Right cardiac atrium (tissue), 5 donors: ENCODE measurements at regions not wholly inside any gene's neighbourhood (a gene's known extent, or its start where the extent isn't known, plus 50 kb on each side); places are given as distances from the start of the nearest gene placed in this dataset.

Source experiments
- ATAC-seq, 2 donors: fragments of 200-7000 bp; cut with Tn5 transposase; one replicate each; pipeline versions ENCODE4 v1.8.0 to v1.9.1; 2020; ENCODE audit warnings: moderate library complexity in 2 of 2, mild to moderate bottlenecking in 1 of 2
- DNase-seq, 3 donors: peaks; one replicate each; pipeline ENCODE4 v3.0.0-alpha.2; 2020
- H3K27ac ChIP-seq: one replicate; pipeline ENCODE4 v1.5.1; 2013; ENCODE audit warnings: mild to moderate bottlenecking, low read length, control low read depth, moderate library complexity
- H3K27me3 ChIP-seq: one replicate; pipeline ENCODE4 v1.6.1; 2013; ENCODE audit not compliant: control insufficient read depth, insufficient read depth
- H3K4me1 ChIP-seq: one replicate; pipeline ENCODE4 v1.6.1; 2013; ENCODE audit warnings: low read length; ENCODE audit not compliant: control insufficient read depth, insufficient read depth
- H3K4me3 ChIP-seq: one replicate; pipeline ENCODE4 v1.5.1; 2013; ENCODE audit warnings: low read length, control low read depth
- H3K9me3 ChIP-seq: one replicate; pipeline ENCODE4 v1.6.1; 2013; ENCODE audit warnings: low read length; ENCODE audit not compliant: control insufficient read depth
- WGBS: extraction: QIAGEN DNeasy Blood & Tissue Kit; methylation state at CpG from one replicate; pipeline ENCODE4 v1.1.7; 2013; 5-methylcytosine and 5-hydroxymethylcytosine counted together
- intact Hi-C, 4 donors: fragments of 100-400 bp; cut with DNase I; formaldehyde crosslinking; loops; one replicate each; pipeline versions ENCODE4 v1.11.0 to v1.14.0; 2022 to 2023
- donor health status: healthy with polysubstance abuse.
- donor health status: DM: no; HTN: yes; CAD: no.
- donor health status: DM: no; HTN: no; CAD: no.
- donor health status: DM: no; HTN: yes; CAD: no; lungs with severe emphysema.
- donor health status: DM: yes; HTN: yes; CAD: no.

- Histone ChIP-seq H3K4me1 (no peaks in the 10 kb centered on the region), H3K4me3 (no peak overlapping the region), H3K27me3 (no peaks in the 10 kb centered on the region), H3K27ac (no peak overlapping the region), H3K9me3 (no peaks in the 10 kb centered on the region)
- intact Hi-C loops, result no loop called here
- no peak for DNase-seq
- ATAC-seq, result no peak
- 64% methylated on average over 2 of the region's 2 CpGs for WGBS
These were observed 472.9 kb downstream of the PRELID2 start for GRCh38 chr5:145362266-145362665.

- H3K27me3 ChIP-seq, result no peaks in the 10 kb centered on the region
- ATAC-seq, result no peak
- H3K27ac ChIP-seq, result no peak overlapping the region
- no peaks in the 10 kb centered on the region for H3K9me3 ChIP-seq
- intact Hi-C loops, result no loop called here
- DNase-seq, result no peak
- H3K4me1 ChIP-seq, result no peaks in the 10 kb centered on the region
- H3K4me3 ChIP-seq, result no peak overlapping the region
These were observed 474.2 kb downstream of the PRELID2 start for GRCh38 chr5:145360936-145361335.

DNA sequence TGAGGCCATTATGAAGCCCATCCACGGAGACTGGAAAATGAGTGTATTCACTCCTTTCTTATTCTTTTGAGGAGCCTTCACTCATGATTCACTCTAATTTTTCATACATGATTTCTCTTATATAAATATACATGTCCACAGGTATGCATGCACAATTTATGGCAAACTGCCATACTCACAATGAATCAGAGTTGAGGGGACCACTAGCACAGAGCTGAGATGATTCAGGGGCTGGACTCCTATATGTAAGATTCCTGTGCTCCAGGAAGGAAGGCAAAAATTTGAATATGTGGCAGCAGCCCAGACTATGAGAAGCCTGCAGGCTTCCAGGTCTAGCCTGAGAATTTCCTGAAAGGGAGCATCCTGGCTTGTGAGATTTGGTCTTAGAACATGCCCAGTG, 484.6 kb downstream of the PRELID2 start:
- 88% methylated on average over 1 of the region's 1 CpG for WGBS
- intact Hi-C loops, result no loop called here
- DNase-seq (no peak), ATAC-seq (no peak)
- H3K27me3 ChIP-seq, result no peaks in the 10 kb centered on the region
- no peaks in the 10 kb centered on the region for H3K4me1 ChIP-seq
- H3K27ac ChIP-seq, result no peak overlapping the region
- no peak overlapping the region for H3K4me3 ChIP-seq
- H3K9me3 ChIP-seq, result no peaks in the 10 kb centered on the region

GRCh38 chr5:145347026-145347616, 488.0 kb downstream of the PRELID2 start:
- no peaks in the 10 kb centered on the region for H3K4me1 ChIP-seq
- 54% methylated on average over 4 of the region's 4 CpGs for WGBS
- intact Hi-C loops, result no loop called here
- H3K27ac ChIP-seq, result no peak overlapping the region
- ATAC-seq (peak in 1 of 2 donors; percentile 47), DNase-seq (no peak)
- H3K4me3 ChIP-seq, result no peak overlapping the region
- H3K27me3 ChIP-seq, result no peaks in the 10 kb centered on the region
- H3K9me3 ChIP-seq, result no peaks in the 10 kb centered on the region

DNA sequence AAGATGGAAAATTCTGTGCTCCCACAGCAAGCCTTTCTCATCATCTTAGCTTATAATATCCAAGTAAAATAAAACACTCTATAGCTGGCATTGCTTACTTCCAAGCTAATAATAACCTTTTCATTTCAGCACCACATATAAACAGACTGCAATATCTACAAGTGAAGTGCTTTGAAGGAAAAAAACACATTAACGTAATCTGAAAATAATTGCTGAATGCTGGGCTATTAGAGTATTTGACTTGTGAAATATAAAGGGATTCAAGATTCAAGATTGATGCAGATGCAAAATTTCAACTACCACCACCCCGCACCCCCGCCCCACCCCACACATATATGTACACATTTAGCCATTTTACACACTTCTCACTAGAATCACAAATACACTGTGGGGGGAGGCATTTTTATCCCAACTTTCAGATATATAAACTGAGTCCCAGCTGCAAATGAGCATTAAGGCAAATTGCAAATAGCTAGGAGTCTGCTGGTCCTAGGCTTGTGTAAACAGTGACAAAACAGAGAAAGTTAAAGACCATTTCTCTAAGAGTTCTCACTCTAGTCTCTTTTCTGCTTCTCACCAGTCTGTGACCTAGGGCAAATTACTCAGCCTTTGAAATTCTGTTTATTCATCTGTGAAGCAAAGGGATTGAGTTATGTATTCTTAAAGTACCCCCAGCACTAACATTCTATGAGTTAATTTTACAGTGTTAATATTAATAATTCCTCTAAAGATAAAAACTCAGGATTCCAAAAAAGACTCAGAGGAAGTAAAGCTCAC, 489.4 kb downstream of the PRELID2 start:
- Histone ChIP-seq H3K9me3 (no peaks in the 10 kb centered on the region), H3K4me3 (no peak overlapping the region), H3K27ac (no peak overlapping the region), H3K27me3 (no peaks in the 10 kb centered on the region), H3K4me1 (no peaks in the 10 kb centered on the region)
- no peak for ATAC-seq
- DNase-seq, result no peak
- intact Hi-C loops, result no loop called here
- WGBS, result 75% methylated on average over 3 of the region's 3 CpGs

GRCh38 chr5:145341842-145342241, 493.3 kb downstream of the PRELID2 start:
- intact Hi-C loops, result no loop called here
- no peaks in the 10 kb centered on the region for H3K27me3 ChIP-seq
- no peaks in the 10 kb centered on the region for H3K9me3 ChIP-seq
- DNase-seq (no peak), ATAC-seq (no peak)
- no peak overlapping the region for H3K4me3 ChIP-seq
- 81% methylated on average over 1 of the region's 1 CpG for WGBS
- H3K27ac ChIP-seq, result no peak overlapping the region
- no peaks in the 10 kb centered on the region for H3K4me1 ChIP-seq

GRCh38 chr5:145340099-145340498, 495.0 kb downstream of the PRELID2 start:
- ATAC-seq (no peak), DNase-seq (no peak)
- H3K27me3 ChIP-seq, result no peaks in the 10 kb centered on the region
- no peak overlapping the region for H3K27ac ChIP-seq
- H3K9me3 ChIP-seq, result no peaks in the 10 kb centered on the region
- WGBS, result 93% methylated on average over 3 of the region's 3 CpGs
- intact Hi-C loops, result no loop called here
- no peaks in the 10 kb centered on the region for H3K4me1 ChIP-seq
- H3K4me3 ChIP-seq, result no peak overlapping the region

DNA sequence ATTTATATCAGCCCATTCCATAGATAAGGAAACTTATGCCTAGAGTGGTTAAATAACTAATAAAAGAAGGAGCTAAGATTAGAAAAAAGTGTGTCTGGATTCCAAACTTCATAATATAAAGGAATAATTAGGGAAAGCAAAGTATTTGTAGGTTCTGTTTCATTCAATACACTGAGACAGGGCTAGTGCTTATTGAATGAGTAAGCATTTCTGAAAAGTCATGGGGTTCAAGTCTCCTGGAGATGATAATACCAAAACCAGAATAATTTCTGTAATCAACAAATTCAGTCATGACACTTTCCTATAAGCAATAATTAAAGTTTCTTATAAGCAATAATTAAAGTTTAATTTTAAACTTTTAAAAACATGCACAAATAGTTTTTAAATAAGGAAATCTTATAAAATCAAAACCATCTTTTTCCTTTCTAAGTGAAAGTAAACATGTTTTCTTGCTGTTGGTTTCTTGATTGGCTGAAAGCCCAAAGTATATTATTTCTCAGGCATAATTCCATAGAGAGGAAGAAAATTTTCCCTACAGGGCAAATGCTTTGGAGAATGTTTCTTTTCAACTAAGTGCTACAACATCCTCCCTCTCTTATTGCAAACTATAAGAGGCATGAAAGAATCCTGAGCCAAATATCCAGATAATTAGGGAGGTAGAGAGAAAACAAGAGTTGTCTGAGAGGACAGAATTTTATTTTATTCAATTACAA, 510.2 kb downstream of the PRELID2 start:
- Histone ChIP-seq H3K9me3 (no peaks in the 10 kb centered on the region), H3K4me1 (no peaks in the 10 kb centered on the region), H3K4me3 (no peak overlapping the region), H3K27ac (no peak overlapping the region), H3K27me3 (no peaks in the 10 kb centered on the region)
- ATAC-seq (no peak), DNase-seq (no peak)
- intact Hi-C loops, result no loop called here

DNA sequence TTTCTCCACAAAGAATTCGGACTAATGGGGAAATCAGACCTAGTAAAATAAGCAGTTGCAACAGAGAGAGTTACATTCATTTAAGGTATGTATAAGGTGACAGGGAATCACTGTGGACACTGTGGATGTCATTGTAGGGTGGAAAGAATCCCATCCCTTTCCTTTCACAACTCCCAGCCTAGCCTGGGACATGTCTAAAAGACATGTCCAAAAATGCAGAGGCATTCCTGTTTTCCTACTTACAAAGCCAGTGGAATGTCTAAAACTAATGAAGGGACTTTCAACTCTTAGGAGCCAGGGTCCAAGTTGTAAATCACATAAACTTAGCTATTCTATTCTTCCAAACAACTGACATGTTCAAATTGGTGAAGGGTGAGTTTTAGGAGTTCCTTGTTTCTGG, 511.0 kb downstream of the PRELID2 start:
- Histone ChIP-seq H3K4me1 (no peaks in the 10 kb centered on the region), H3K27me3 (no peaks in the 10 kb centered on the region), H3K27ac (no peak overlapping the region), H3K9me3 (no peaks in the 10 kb centered on the region), H3K4me3 (no peak overlapping the region)
- WGBS, result 90% methylated on average over 1 of the region's 1 CpG
- intact Hi-C loops, result no loop called here
- no peak for DNase-seq
- no peak for ATAC-seq

GRCh38 chr5:145316282-145316681, 518.9 kb downstream of the PRELID2 start:
- Histone ChIP-seq H3K4me3 (no peak overlapping the region), H3K4me1 (no peaks in the 10 kb centered on the region), H3K27ac (no peak overlapping the region), H3K27me3 (no peaks in the 10 kb centered on the region), H3K9me3 (no peaks in the 10 kb centered on the region)
- WGBS, result 94% methylated on average over 2 of the region's 2 CpGs
- intact Hi-C loops, result no loop called here
- DNase-seq, result no peak
- no peak for ATAC-seq

DNA sequence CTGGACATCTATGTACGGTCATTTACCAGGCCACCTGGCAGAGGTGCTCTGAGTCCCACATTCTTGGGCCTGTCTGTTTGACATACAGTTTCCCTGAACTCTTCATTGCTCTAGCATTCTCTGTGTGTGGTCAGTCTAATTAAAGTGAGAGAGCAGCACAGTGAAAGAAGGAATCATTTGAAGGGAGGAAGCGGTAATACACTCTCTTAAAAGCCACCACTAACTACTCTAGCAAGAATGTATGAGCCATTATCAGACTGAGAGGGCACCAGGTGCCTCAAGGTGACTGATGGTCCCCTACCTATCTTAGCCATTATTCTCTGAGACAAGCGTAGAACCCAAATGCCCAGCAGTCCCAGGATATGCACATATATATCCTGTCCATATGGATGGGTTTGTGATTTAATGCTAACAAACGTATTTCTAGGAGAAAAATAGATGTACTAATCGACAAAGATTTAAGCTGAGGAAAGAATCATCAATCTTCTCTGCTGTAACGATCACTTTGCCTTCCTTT, 527.2 kb downstream of the PRELID2 start:
- ATAC-seq (no peak), DNase-seq (no peak)
- 80% methylated on average over 6 of the region's 6 CpGs for WGBS
- no peak overlapping the region for H3K27ac ChIP-seq
- H3K9me3 ChIP-seq, result no peaks in the 10 kb centered on the region
- no peaks in the 10 kb centered on the region for H3K4me1 ChIP-seq
- H3K4me3 ChIP-seq, result no peak overlapping the region
- H3K27me3 ChIP-seq, result no peaks in the 10 kb centered on the region
- intact Hi-C loops, result no loop called here
